GM12874 (cell line): ENCODE measurements at regions not wholly inside any gene's neighbourhood (a gene's known extent, or its start where the extent isn't known, plus 50 kb on each side); places are given as distances from the start of the nearest gene placed in this dataset.

ENCODE experiments used
- TF ChIP-seq, protein P1 (sequence below): IDR thresholded peaks from 2 replicates; pipeline ENCODE4 v1.5.1; 2011; ENCODE audit warnings: low read depth, mild to moderate bottlenecking, control low read depth, low read length, moderate library complexity; ENCODE audit not compliant: insufficient read depth

DNA sequence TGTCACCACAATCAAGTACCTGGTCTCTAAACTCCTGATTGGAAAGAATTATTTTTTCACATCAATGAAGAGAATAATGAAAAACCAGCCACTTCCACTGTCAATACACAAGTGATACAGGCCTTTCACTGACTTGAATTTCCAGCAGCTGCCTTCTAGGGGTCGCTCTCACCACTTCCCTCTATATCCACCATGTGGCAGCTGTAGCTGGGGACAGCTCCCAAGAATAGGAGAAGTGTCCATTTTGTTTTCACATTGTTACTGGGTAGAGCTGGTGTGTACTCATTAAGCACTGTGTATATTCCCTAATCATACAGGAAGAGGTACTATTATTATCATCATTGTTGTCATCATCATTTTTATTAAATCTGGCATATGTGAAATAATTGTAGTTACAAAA is 438.4 kb upstream of the SPTLC3 start:
- TF ChIP-seq, protein P1, sequence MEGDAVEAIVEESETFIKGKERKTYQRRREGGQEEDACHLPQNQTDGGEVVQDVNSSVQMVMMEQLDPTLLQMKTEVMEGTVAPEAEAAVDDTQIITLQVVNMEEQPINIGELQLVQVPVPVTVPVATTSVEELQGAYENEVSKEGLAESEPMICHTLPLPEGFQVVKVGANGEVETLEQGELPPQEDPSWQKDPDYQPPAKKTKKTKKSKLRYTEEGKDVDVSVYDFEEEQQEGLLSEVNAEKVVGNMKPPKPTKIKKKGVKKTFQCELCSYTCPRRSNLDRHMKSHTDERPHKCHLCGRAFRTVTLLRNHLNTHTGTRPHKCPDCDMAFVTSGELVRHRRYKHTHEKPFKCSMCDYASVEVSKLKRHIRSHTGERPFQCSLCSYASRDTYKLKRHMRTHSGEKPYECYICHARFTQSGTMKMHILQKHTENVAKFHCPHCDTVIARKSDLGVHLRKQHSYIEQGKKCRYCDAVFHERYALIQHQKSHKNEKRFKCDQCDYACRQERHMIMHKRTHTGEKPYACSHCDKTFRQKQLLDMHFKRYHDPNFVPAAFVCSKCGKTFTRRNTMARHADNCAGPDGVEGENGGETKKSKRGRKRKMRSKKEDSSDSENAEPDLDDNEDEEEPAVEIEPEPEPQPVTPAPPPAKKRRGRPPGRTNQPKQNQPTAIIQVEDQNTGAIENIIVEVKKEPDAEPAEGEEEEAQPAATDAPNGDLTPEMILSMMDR = no peak

DNA sequence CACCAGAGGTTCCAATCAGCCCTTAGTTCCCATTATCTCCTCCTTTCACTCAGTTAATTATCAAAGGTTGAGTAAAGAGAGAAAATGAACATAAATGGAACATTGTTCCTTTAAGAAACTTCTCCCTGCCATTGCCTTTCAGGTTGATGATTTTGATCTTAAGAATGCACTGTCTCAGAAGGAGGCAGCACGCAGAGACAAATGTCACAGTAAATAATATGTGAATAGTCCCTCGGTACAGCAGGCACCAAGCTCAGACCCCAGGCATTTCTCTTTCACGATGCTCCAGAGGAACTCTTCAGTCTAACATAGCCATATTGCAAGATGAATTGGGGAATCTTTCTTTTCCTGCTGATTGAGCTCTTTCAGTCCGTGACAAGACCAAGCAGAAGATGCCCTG is 435.3 kb upstream of the SPTLC3 start:
- TF ChIP-seq, protein P1 = no peak

DNA sequence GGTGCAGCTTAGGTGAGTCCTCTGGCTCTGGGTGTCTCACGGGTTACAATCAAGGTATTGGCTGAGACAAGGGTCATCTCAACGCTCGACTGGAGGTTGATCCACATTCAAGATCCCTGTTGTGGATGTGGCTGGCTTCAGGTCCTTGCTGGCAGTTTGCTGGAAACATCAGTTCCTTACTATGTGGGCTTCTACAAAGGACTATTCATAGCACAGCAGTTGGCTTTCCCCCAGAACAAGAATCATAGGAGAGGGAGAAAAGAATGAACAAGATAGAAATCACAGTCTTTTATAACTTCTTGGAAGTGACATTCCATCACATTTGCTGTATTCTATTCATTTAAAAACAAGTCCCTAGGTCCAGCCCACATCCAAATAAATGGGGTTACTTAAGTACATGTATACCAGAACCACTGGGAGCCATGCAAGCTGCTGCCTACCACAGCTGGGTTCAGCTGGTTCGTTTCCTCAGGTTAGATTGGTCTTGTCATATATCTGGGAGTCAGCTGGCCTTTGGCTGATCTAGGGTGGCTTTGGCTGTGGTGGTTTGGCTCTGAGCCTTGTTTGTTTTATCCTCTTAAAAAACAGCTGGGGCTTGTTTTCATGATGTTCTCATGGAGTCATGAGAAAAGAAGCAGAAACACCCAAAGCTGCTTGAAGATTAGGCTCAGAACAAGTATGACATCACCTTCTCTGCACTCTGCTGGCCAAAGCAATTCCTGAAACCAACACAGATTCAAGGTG is 433.2 kb upstream of the SPTLC3 start:
- TF ChIP-seq, protein P1 = no peak

DNA sequence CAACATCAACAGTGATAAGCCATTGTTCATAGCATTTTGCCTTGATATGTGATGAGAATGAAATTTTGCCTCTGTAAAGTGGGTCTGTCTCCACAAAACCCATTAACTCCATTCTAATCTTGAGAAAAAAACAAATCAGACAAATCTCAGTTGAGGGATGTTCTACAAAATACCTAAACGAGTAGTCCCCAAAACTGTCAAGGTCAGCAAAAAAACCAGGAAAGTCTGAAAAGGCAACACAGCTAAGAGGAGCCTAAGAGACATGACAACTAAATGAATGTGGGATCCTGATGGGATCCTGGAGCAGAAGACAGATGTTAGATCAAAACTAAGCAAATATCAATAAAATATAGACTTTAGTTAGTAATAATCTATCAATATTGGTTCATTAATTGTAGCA is 431.6 kb upstream of the SPTLC3 start:
- TF ChIP-seq, protein P1 = no peak

DNA sequence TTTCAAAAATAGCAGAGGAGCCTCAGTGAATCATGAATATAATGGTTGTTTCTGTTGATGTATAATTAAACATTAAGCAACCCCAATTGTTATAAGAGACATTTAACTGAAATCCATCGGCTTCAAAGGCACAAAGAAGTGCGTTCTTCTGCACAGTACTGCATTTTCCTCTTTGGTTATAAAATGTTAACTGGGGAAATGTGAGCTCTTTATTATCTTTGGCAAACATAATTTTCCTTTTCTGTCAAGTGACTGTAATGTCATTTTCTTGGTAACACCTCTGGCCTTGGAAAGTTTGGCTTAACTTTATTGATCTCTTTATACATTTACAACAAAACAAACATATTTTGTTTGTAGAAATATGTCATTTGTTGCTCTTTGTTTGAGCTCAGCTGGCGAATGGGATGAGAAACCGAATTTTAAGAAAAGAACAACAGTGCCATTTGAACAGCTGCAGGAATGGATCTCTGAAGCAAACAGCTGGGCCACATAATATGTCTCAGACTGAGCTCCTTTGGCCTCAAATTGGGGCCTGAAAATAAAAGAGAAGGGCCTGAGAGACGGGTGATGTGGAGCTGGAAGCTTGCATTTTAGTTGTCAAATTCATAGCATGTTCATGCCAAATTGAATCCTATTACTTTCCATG is 427.0 kb upstream of the SPTLC3 start:
- TF ChIP-seq, protein P1 = no peak

DNA sequence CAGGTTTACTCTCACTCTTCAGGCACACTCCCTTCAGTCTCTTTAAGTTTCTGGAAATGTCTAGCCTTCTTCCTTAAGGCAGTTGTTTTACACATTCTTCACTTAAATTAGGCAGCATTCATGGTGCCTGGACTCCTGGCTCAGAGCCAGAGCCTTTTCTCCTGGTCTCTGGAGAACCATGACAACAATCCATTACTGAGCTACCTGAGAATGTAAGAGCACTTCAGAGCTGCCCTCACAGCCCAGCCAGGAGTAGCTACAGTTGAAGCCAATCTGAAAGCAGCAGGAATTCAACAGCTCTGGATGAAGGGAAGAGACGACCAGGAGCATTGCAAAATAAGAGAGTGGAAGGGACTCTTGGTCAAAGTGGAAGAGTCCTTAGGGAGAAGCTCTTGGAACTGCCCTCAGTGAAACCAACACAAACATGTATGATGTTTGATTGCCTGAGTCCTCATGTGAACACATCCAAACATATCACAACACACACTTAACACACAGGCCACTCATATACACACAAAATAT is 416.8 kb upstream of the SPTLC3 start:
- TF ChIP-seq, protein P1 = no peak

DNA sequence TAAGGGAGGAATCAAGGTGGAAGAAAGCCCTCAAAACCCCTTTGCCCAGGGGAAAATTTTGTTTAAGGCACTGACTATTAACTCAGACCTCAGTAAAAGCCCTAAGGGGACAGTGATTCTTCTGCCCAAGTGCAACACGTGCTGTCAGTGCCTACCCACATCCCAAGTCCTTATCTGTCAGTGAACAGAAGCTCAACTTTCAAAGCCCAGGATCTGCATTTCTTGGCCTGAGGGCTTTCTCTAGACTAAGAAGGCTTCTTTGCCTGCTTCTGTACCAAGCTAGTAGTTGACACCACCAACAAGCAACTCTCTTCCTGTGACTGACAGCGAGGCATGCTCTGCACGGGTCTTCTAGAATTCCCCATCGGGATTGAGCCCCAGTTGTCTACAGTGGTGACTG is 416.0 kb upstream of the SPTLC3 start:
- TF ChIP-seq, protein P1 = no peak
